SJSA1 (cell line): ENCODE measurements at regions not wholly inside any gene's neighbourhood (a gene's known extent, or its start where the extent isn't known, plus 50 kb on each side); places are given as distances from the start of the nearest gene placed in this dataset.

Experiments used
- DNase-seq, 2 experiments: peaks; one replicate each; pipeline ENCODE4 v3.0.0-alpha.2; 2015 to 2020; ENCODE audit warnings: low spot score in 2 of 2, low read depth in 1 of 2
- H3K27ac ChIP-seq: fragments of 250-450 bp; sonication (Bioruptor Pico); 2 replicates; pipeline ENCODE4 v1.5.1; 2020; ENCODE audit warnings: mild to moderate bottlenecking, moderate library complexity
- H3K27me3 ChIP-seq: fragments of 250-450 bp; sonication (Bioruptor Pico); replicated peaks from 2 replicates; pipeline ENCODE4 v1.5.1; 2020; ENCODE audit warnings: mild to moderate bottlenecking, moderate library complexity
- H3K36me3 ChIP-seq: fragments of 250-450 bp; sonication (Bioruptor Pico); 2 replicates; pipeline ENCODE4 v1.5.1; 2020; ENCODE audit warnings: mild to moderate bottlenecking
- H3K4me1 ChIP-seq: fragments of 250-450 bp; sonication (Bioruptor Pico); replicated peaks from 2 replicates; pipeline ENCODE4 v1.6.1; 2021; ENCODE audit warnings: mild to moderate bottlenecking
- H3K4me3 ChIP-seq: fragments of 250-450 bp; sonication (Bioruptor Pico); 2 replicates; pipeline ENCODE4 v1.5.1; 2020; ENCODE audit warnings: mild to moderate bottlenecking
- H3K9me3 ChIP-seq: fragments of 250-450 bp; sonication (Bioruptor Pico); replicated peaks from 2 replicates; pipeline ENCODE4 v1.5.1; 2020; ENCODE audit warnings: mild to moderate bottlenecking

GRCh38 chr2:234191819-234192407 lies 141.4 kb downstream of the SPP2 start:
- Histone ChIP-seq H3K27ac (no peak overlapping the region), H3K27me3 (0 out of 2 replicates have a peak, but pooled peaks cover 5% of the 10 kb centered on the region), H3K36me3 (no peaks in the 10 kb centered on the region), H3K4me1 (no peaks in the 10 kb centered on the region), H3K9me3 (no peaks in the 10 kb centered on the region), H3K4me3 (no peak overlapping the region)
- no peak for DNase-seq

- Histone ChIP-seq H3K4me1 (no peaks in the 10 kb centered on the region), H3K9me3 (no peaks in the 10 kb centered on the region), H3K27me3 (0 out of 2 replicates have a peak, but pooled peaks cover 5% of the 10 kb centered on the region), H3K4me3 (no peak overlapping the region), H3K36me3 (no peaks in the 10 kb centered on the region), H3K27ac (no peak overlapping the region)
- DNase-seq, result no peak
These were observed 139.3 kb downstream of the SPP2 start for GRCh38 chr2:234189786-234190300.

- DNase-seq, result no peak
- Histone ChIP-seq H3K9me3 (no peaks in the 10 kb centered on the region), H3K27ac (no peak overlapping the region), H3K4me3 (no peak overlapping the region), H3K4me1 (no peaks in the 10 kb centered on the region), H3K36me3 (no peaks in the 10 kb centered on the region), H3K27me3 (0 out of 2 replicates have a peak, but pooled peaks cover 5% of the 10 kb centered on the region)
These were observed 138.7 kb downstream of the SPP2 start for GRCh38 chr2:234189230-234189629.

- H3K4me1 ChIP-seq, result no peaks in the 10 kb centered on the region
- H3K27me3 ChIP-seq, result 0 out of 2 replicates have a peak, but pooled peaks cover 5% of the 10 kb centered on the region
- H3K27ac ChIP-seq, result no peak overlapping the region
- H3K4me3 ChIP-seq, result no peak overlapping the region
- H3K9me3 ChIP-seq, result no peaks in the 10 kb centered on the region
- no peak for DNase-seq
- H3K36me3 ChIP-seq, result no peaks in the 10 kb centered on the region
These were observed 137.2 kb downstream of the SPP2 start for GRCh38 chr2:234187646-234188174.

GRCh38 chr2:234181121-234181520 lies 130.6 kb downstream of the SPP2 start:
- no peak overlapping the region for H3K4me3 ChIP-seq
- no peaks in the 10 kb centered on the region for H3K9me3 ChIP-seq
- no peaks in the 10 kb centered on the region for H3K36me3 ChIP-seq
- no peak for DNase-seq
- no peak overlapping the region for H3K27ac ChIP-seq
- H3K27me3 ChIP-seq, result no peaks in the 10 kb centered on the region
- peaks cover 13% of the 10 kb centered on the region for H3K4me1 ChIP-seq

- H3K4me3 ChIP-seq, result no peak overlapping the region
- peaks cover 13% of the 10 kb centered on the region for H3K4me1 ChIP-seq
- no peaks in the 10 kb centered on the region for H3K27me3 ChIP-seq
- H3K9me3 ChIP-seq, result no peaks in the 10 kb centered on the region
- H3K36me3 ChIP-seq, result no peaks in the 10 kb centered on the region
- DNase-seq, result no peak
- H3K27ac ChIP-seq, result no peak overlapping the region
These were observed 128.5 kb downstream of the SPP2 start for GRCh38 chr2:234179031-234179363.

GRCh38 chr2:234178330-234179030 lies 128.0 kb downstream of the SPP2 start:
- peaks cover 13% of the 10 kb centered on the region for H3K4me1 ChIP-seq
- peak; percentile 66 to 71 for DNase-seq
- no peaks in the 10 kb centered on the region for H3K27me3 ChIP-seq
- no peak overlapping the region for H3K4me3 ChIP-seq
- no peak overlapping the region for H3K27ac ChIP-seq
- H3K36me3 ChIP-seq, result no peaks in the 10 kb centered on the region
- no peaks in the 10 kb centered on the region for H3K9me3 ChIP-seq

- no peaks in the 10 kb centered on the region for H3K9me3 ChIP-seq
- no peaks in the 10 kb centered on the region for H3K27me3 ChIP-seq
- H3K4me1 ChIP-seq, result peaks cover 13% of the 10 kb centered on the region
- no peak overlapping the region for H3K4me3 ChIP-seq
- H3K36me3 ChIP-seq, result no peaks in the 10 kb centered on the region
- DNase-seq, result no peak
- no peak overlapping the region for H3K27ac ChIP-seq
These were observed 125.1 kb downstream of the SPP2 start for GRCh38 chr2:234175649-234176048.

GRCh38 chr2:234174742-234175141 lies 124.2 kb downstream of the SPP2 start:
- no peaks in the 10 kb centered on the region for H3K36me3 ChIP-seq

GRCh38 chr2:234172532-234172931 lies 122.0 kb downstream of the SPP2 start:
- Histone ChIP-seq H3K4me3 (no peak overlapping the region), H3K27ac (no peak overlapping the region), H3K9me3 (no peaks in the 10 kb centered on the region), H3K27me3 (no peaks in the 10 kb centered on the region), H3K36me3 (no peaks in the 10 kb centered on the region), H3K4me1 (peaks cover 18% of the 10 kb centered on the region)
- DNase-seq, result no peak

More at GRCh38 chr2:234174742-234175141, 124.2 kb downstream of the SPP2 start:
- Histone ChIP-seq H3K4me3 (no peak overlapping the region), H3K27me3 (no peaks in the 10 kb centered on the region), H3K9me3 (no peaks in the 10 kb centered on the region), H3K4me1 (peaks cover 16% of the 10 kb centered on the region), H3K27ac (no peak overlapping the region)
- DNase-seq, result no peak

GRCh38 chr2:234172066-234172465 lies 121.6 kb downstream of the SPP2 start:
- Histone ChIP-seq H3K27me3 (no peaks in the 10 kb centered on the region), H3K4me1 (peaks cover 18% of the 10 kb centered on the region), H3K36me3 (no peaks in the 10 kb centered on the region), H3K27ac (no peak overlapping the region), H3K4me3 (no peak overlapping the region), H3K9me3 (no peaks in the 10 kb centered on the region)
- DNase-seq, result no peak

GRCh38 chr2:234171666-234172065 lies 121.2 kb downstream of the SPP2 start:
- Histone ChIP-seq H3K9me3 (no peaks in the 10 kb centered on the region), H3K36me3 (no peaks in the 10 kb centered on the region), H3K4me3 (no peak overlapping the region), H3K27ac (no peak overlapping the region), H3K27me3 (no peaks in the 10 kb centered on the region), H3K4me1 (peaks cover 22% of the 10 kb centered on the region)
- no peak for DNase-seq

- Histone ChIP-seq H3K36me3 (no peaks in the 10 kb centered on the region), H3K27ac (peak overlapping the region; percentile 28; the same call in 1 of the 2 replicates), H3K27me3 (no peaks in the 10 kb centered on the region), H3K9me3 (no peaks in the 10 kb centered on the region), H3K4me3 (no peak overlapping the region), H3K4me1 (peaks cover 40% of the 10 kb centered on the region)
- DNase-seq, result no peak
These were observed 119.2 kb downstream of the SPP2 start for GRCh38 chr2:234169674-234170073.
